H1 (cell line): ENCODE measurements at regions not wholly inside any gene's neighbourhood (a gene's known extent, or its start where the extent isn't known, plus 50 kb on each side); places are given as distances from the start of the nearest gene placed in this dataset.

Experiments used
- ASH2L ChIP-seq: fragments of 200-600, 300-600 bp; sonication (generic); IDR thresholded peaks from one replicate; pipeline ENCODE4 v1.7.1; 2017; ENCODE audit warnings: low read length
- ATF3 ChIP-seq: IDR thresholded peaks from 2 replicates; pipeline ENCODE4 v1.6.1; 2011; ENCODE audit warnings: low read depth, mild to moderate bottlenecking, low read length; ENCODE audit not compliant: insufficient read depth
- BRCA1 ChIP-seq: IDR thresholded peaks from 2 replicates; pipeline ENCODE4 v1.6.1; 2012; ENCODE audit warnings: low read depth, low read length, improper control_type of control experiment
- CTBP2 ChIP-seq: IDR thresholded peaks from 2 replicates; pipeline ENCODE4 v1.7.0; 2011; ENCODE audit warnings: borderline replicate concordance, mild to moderate bottlenecking, moderate library complexity, mixed read lengths, low read length; ENCODE audit not compliant: insufficient read depth, insufficient read length
- EGR1 ChIP-seq: IDR thresholded peaks from 2 replicates; pipeline ENCODE4 v1.6.1; 2011; ENCODE audit warnings: low read depth, low read length, borderline replicate concordance
- GTF2F1 ChIP-seq: IDR thresholded peaks from 2 replicates; pipeline ENCODE4 v1.6.1; 2012; ENCODE audit warnings: low read depth, low read length, improper control_type of control experiment, borderline replicate concordance
- HDAC2 ChIP-seq, 2 experiments: fragments of 300-600 bp in 1 of 2; sonication (generic) in 1 of 2; IDR thresholded peaks; 2 replicates each; pipeline ENCODE4 v1.6.1; 2011 to 2012; ENCODE audit warnings: low read depth in 2 of 2, low read length in 2 of 2, mild to moderate bottlenecking in 2 of 2, moderate library complexity in 2 of 2, borderline replicate concordance in 1 of 2, inconsistent platforms in 1 of 2
- PHF8 ChIP-seq: fragments of 200-600 bp; sonication (generic); conservative IDR thresholded peaks from 2 replicates; pipeline ENCODE4 v1.7.1; 2012; ENCODE audit warnings: low read depth, mild to moderate bottlenecking, inconsistent platforms, low read length, moderate library complexity
- SIX5 ChIP-seq: IDR thresholded peaks from 2 replicates; pipeline ENCODE4 v1.6.1; 2011; ENCODE audit warnings: mild to moderate bottlenecking, low read depth, low read length
- YY1 ChIP-seq: IDR thresholded peaks from 2 replicates; pipeline ENCODE4 v1.6.1; 2011; ENCODE audit warnings: low read depth, mild to moderate bottlenecking, low read length
- TF ChIP-seq, protein P1 (sequence below): fragments of 300-600 bp; sonication (generic); IDR thresholded peaks from 2 replicates; pipeline ENCODE4 v1.7.1; 2012; ENCODE audit warnings: low read length, moderate library complexity, mild to moderate bottlenecking, inconsistent platforms; ENCODE audit not compliant: insufficient replicate concordance

DNA sequence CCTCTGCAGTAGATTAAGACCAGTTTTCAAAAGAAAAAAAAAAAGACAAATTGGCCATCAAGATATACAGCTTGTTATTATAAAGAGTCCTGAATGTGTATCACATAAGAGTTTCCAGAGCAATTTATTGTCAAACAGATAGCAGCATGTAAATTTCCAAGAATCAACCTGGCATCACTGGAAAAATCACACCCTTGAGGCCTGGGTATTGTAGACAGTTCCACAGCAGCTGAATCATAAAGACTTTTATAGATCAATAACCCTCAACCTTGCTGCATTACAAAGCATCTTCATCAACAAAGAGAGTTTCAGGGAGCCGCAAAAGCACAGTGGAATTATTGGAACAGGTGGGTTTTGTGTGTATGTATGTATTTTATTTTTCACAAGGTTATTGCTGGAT lies 94.6 kb upstream of the LRIG3 start (continued):
- TF ChIP-seq, protein P1, sequence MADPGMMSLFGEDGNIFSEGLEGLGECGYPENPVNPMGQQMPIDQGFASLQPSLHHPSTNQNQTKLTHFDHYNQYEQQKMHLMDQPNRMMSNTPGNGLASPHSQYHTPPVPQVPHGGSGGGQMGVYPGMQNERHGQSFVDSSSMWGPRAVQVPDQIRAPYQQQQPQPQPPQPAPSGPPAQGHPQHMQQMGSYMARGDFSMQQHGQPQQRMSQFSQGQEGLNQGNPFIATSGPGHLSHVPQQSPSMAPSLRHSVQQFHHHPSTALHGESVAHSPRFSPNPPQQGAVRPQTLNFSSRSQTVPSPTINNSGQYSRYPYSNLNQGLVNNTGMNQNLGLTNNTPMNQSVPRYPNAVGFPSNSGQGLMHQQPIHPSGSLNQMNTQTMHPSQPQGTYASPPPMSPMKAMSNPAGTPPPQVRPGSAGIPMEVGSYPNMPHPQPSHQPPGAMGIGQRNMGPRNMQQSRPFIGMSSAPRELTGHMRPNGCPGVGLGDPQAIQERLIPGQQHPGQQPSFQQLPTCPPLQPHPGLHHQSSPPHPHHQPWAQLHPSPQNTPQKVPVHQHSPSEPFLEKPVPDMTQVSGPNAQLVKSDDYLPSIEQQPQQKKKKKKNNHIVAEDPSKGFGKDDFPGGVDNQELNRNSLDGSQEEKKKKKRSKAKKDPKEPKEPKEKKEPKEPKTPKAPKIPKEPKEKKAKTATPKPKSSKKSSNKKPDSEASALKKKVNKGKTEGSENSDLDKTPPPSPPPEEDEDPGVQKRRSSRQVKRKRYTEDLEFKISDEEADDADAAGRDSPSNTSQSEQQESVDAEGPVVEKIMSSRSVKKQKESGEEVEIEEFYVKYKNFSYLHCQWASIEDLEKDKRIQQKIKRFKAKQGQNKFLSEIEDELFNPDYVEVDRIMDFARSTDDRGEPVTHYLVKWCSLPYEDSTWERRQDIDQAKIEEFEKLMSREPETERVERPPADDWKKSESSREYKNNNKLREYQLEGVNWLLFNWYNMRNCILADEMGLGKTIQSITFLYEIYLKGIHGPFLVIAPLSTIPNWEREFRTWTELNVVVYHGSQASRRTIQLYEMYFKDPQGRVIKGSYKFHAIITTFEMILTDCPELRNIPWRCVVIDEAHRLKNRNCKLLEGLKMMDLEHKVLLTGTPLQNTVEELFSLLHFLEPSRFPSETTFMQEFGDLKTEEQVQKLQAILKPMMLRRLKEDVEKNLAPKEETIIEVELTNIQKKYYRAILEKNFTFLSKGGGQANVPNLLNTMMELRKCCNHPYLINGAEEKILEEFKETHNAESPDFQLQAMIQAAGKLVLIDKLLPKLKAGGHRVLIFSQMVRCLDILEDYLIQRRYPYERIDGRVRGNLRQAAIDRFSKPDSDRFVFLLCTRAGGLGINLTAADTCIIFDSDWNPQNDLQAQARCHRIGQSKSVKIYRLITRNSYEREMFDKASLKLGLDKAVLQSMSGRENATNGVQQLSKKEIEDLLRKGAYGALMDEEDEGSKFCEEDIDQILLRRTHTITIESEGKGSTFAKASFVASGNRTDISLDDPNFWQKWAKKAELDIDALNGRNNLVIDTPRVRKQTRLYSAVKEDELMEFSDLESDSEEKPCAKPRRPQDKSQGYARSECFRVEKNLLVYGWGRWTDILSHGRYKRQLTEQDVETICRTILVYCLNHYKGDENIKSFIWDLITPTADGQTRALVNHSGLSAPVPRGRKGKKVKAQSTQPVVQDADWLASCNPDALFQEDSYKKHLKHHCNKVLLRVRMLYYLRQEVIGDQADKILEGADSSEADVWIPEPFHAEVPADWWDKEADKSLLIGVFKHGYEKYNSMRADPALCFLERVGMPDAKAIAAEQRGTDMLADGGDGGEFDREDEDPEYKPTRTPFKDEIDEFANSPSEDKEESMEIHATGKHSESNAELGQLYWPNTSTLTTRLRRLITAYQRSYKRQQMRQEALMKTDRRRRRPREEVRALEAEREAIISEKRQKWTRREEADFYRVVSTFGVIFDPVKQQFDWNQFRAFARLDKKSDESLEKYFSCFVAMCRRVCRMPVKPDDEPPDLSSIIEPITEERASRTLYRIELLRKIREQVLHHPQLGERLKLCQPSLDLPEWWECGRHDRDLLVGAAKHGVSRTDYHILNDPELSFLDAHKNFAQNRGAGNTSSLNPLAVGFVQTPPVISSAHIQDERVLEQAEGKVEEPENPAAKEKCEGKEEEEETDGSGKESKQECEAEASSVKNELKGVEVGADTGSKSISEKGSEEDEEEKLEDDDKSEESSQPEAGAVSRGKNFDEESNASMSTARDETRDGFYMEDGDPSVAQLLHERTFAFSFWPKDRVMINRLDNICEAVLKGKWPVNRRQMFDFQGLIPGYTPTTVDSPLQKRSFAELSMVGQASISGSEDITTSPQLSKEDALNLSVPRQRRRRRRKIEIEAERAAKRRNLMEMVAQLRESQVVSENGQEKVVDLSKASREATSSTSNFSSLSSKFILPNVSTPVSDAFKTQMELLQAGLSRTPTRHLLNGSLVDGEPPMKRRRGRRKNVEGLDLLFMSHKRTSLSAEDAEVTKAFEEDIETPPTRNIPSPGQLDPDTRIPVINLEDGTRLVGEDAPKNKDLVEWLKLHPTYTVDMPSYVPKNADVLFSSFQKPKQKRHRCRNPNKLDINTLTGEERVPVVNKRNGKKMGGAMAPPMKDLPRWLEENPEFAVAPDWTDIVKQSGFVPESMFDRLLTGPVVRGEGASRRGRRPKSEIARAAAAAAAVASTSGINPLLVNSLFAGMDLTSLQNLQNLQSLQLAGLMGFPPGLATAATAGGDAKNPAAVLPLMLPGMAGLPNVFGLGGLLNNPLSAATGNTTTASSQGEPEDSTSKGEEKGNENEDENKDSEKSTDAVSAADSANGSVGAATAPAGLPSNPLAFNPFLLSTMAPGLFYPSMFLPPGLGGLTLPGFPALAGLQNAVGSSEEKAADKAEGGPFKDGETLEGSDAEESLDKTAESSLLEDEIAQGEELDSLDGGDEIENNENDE: no peak
- TF ChIP-seq ASH2L (no peak), PHF8 (no peak), ATF3 (no peak), CTBP2 (no peak), SIX5 (no peak), EGR1 (no peak), BRCA1 (no peak), GTF2F1 (no peak), HDAC2 (IDR thresholded peaks at IDR 0.05; ENCODE audit: borderline replicate concordance in 1 of 2, low read depth in 2 of 2, low read length in 2 of 2) (no peak), YY1 (no peak)
